ENCODE measurements at regions not wholly inside any gene's neighbourhood (a gene's known extent, or its start where the extent isn't known, plus 50 kb on each side); places are given as distances from the start of the nearest gene placed in this dataset.
"Not testable (repeated sequence)": the region's sequence is repeated elsewhere in the genome, so short reads cannot be mapped to it uniquely, and the experiment has no call there.

DNA sequence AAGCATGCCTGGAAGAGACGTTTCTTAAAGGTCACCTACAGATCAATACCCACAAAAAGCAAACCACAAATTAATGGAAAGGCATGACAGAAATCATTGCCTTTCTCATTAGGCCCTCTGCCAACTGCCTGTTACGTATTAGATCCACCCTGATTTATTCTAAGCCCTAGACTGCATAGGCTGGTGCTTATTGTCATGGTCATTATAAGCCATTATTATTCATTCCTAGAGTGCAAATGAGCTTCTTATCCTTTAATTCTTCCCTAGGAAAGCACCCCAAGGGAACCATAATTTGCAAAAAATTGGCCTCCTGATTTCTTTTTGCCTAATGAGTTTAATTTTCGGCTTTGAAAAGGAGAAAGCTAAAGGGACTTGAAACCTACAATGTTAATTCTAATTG lies 184.2 kb upstream of the GPRIN3 start:
- DNase-seq = peak; percentile 36

DNA sequence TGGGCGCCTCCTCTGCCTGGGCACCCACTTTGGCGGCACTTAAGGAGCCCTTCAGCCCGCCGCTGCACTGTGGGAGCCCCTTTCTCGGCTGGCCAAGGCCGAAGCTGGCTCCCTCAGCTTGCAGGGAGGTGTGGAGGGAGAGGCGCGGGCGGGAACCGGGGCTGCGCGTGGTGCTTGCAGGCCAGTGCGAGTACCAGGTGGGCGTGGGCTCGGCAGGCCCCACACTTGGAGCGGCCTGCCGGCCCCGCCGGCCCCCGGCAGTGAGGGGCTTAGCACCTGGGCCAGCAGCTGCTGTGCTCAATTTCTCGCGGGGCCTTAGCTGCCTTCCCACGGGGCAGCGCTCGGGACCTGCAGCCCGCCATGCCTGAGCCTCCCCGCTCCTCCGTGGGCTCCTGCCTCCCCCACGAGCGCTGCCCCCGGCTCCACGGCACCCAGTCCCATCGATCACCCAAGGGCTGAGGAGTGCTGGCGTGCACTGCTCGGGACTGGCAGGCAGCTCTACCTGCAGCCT lies 182.4 kb upstream of the GPRIN3 start:
- DNase-seq = not testable (repeated sequence)

DNA sequence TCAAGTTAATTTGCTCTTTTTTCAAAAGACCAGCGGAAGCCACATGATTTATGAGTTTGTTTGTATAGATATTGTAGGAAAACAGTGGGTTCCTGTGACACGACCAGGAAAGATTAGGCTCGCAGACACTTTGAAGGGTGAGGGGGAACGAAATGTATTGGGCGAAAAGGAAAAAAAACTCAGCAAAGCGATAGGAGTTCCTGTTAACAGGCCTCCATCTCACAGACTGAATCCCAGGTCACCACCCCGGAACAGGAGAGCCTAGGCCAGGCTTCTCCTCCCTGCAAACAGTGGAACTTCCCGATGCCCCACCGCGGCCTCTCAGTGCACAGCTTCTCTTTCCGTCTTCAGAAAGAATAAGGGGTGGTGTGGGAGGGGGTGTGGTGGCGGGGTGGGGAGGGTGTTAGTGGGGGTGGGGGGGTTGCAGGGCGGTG lies 181.8 kb upstream of the GPRIN3 start:
- no peak for DNase-seq

DNA sequence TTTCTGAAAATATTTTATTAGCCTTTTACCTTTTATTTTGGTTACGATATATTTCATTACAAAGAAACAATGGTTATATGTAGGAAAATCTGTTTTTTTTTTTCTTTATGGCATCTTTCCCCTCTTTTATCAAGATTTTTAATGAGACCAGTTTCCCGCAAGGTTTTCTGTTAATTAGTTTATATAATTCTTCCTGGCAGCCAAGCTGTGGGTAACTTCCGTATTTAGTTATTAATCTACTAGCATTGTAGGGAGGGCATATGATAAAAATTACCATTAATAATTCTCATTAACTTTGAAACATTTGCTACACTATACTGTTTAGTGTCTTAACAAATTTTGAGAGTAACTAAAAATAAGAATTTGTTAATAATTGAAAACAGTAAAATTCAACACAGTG lies 181.1 kb upstream of the GPRIN3 start:
- DNase-seq = no peak

DNA sequence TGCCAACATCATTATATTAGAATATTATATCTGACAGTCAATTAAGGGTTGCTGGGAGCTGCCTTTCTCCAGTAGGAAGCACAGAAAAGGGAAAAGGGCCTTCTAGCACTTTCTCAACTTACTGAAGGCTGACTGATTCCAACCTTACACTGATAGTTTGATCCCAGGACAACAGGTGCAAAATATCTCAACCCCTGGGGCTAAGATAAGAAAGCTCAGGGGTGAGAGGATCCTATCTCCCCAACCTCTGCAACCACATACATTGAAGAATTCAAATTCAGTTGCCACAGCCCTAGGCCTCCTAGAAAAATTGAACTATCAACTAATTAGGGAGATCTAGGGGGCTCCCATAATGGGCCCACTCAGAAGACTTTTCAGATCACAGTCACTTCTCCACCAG lies 179.1 kb upstream of the GPRIN3 start:
- no peak for DNase-seq

- peak; percentile 5 for DNase-seq
Observed at GRCh38 chr4:89486042-89486441, 178.4 kb upstream of the GPRIN3 start.

GRCh38 chr4:89483833-89484232 lies 176.2 kb upstream of the GPRIN3 start:
- no peak for DNase-seq

DNA sequence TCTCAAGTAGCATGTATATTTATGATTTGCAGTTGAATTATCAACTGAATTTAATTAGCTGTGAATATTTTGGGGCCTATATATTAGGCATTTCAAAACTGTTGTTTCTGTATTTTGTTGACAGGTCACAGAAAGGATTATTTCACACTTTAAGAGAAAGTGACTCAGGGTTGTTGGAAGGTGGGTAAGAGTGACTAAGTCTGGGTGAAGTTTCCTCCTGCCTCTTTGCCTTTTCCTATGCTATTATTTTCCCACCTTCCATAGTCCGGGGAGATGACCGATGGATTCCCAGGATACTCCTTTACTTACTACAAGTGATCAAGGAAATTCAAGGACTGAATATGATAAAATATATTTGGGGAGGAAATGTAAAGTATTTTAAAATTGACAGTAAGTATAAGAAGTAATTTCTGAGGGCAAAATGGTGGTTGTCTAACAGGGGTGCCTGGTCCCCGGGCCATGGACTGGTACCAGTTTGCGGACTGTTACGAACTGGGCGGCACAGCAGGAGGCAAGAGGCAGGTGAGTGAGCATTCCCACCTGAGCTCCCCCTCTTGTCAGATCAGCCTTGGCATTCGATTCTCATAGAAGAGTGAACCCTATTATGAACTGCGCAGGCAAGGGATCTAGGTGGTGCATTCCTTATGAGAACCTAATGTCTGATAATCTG lies 175.5 kb upstream of the GPRIN3 start:
- DNase-seq = no peak

GRCh38 chr4:89482251-89482650 lies 174.7 kb upstream of the GPRIN3 start:
- peak; percentile 28 for DNase-seq

DNA sequence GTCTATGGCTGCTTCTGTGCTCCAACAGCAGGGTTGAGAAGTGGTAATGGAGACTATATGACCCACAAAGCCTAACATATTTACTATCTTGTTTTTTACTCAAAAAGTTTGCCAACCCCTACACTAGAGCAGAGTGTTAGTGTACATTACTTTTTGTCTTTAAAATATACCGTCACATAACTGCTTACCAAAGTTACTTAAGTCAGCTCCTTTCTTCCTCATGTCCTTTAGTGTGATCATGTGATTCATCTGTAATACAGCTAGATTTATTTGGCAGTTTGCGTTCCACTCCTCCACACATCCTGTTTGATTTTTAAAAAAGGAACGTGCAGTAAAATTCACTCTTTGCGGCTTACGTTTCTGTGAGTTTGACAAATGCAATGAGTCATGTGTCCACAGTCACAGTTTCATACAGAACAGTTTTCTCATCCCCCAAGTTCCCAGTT lies 162.4 kb upstream of the GPRIN3 start:
- no peak for DNase-seq

DNA sequence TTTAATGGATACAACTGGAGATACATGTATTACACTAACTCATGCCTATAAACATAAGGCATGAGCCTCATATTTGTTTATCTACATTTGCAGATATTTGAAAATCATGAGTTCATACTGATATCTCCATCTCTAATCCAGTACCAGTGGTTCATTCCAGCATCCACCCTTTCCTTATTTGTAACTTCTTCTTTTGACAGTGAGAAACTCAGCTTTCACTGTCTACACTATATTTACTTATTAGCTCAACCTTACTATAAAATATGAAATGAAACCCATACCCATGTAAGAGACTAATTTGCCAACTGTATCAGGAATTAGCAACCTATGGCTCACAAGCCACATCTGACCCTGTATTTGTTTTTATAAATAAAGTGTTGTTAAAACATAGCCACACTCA lies 161.9 kb upstream of the GPRIN3 start:
- no peak for DNase-seq

DNA sequence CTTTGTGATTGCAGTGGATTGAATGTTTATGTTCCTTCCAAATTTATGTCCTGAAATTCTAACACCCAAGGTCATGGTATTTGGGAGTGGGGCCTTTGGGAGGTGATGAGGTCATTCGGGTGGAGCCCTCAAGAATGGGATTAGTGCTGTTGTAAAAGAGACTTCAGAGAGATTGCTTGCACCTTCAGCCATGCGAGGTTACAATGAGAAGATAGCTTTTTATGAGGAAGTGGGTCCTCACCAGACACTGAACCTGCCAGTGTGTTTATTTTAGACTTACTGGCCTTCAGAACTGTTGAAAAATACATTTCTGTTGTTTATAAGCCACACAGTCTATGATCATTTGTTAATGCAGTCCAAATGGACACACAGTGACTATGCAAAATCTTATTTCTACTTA lies 161.0 kb upstream of the GPRIN3 start:
- no peak for DNase-seq

DNA sequence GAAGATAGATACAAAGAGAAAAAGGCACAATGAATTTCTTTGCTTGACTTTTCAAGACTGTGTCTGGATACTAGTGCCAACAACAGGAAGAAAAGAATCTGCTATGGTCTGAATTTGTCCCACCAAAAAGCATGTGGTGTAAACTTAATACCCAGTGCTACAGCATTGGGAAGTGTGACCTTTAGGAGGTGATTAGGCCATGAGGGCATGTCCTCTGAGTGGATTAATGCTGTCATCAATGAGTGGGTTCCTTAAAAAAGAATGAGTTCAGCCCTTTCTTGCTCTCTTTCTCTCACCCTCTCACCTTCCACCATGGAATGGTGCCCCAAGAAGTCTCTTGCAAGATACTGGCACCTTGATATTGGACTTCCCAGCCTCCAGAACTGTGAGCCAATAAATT lies 155.7 kb upstream of the GPRIN3 start:
- DNase-seq = no peak

- DNase-seq = no peak
Observed at GRCh38 chr4:89447543-89447942, 139.9 kb upstream of the GPRIN3 start.

GRCh38 chr4:89446193-89446592 lies 138.6 kb upstream of the GPRIN3 start:
- DNase-seq = no peak

DNA sequence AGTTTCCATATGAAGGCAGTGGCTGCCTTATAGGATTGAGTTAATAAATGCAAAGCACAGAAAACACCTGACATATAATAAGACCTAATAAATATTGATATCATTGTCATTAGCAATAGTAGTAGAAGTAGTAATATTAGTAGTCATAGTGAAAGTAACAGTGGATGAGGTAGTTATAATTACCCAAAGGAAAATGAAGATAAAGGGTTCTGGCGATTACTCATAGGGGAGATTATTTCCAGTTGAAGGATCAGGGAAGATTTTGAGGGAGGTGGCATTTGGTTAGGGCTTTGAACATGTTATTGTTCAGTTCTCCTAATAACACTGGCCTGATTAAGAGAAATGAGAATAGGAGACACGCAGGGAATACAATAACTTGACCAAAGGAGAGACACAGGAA lies 131.9 kb upstream of the GPRIN3 start:
- no peak for DNase-seq

GRCh38 chr4:89438102-89438831 lies 130.7 kb upstream of the GPRIN3 start:
- no peak for DNase-seq

DNA sequence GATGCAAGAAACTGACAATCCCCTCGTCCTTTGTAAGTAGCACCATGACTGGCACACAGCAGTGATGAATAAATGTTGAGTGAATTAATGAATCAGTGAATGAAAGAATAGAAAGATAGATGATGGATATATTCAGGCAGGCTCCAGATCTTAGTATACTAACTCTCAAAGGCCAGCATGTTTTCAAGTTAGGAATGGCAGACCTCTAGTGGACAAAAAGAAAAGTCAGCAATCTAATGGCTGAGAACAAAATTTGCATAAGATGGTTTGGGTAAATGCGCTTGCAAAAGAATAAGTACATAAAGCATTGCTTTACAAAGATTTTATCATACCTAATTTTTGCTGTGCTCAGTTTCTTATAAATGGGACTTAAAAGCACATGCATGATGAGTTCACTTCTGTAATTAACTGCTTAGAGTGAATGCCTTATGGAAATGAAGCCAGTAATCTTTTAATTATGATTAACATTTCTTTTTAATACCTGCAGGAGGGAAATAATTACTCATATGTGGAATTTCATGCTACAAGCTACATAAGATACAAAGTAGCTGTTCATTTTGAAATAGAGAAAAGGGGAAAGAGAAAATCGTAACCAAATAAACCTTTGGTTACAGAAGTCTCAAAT lies 126.9 kb upstream of the GPRIN3 start:
- peak; percentile 51 for DNase-seq

GRCh38 chr4:89427782-89428181 lies 120.2 kb upstream of the GPRIN3 start:
- no peak for DNase-seq

DNA sequence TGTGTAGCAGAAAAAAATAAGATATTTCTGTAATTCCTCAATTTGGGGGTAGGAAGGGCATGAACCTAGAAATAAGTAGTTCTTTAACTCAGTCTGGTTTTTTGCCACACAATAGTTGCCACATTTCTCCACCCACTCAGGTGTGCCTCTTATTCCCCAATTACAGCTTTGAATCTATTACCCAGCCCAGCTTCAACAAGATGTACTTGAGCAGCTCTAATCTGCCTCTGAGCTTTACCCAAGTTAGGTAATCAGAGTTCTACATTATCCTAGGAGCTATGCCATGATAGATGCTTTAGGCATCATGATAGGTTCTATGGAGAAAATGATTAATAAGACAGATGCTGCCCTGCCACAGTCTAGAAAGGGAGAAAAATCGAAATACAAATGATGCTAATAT lies 117.4 kb upstream of the GPRIN3 start:
- DNase-seq = no peak

- DNase-seq = no peak
Observed at GRCh38 chr4:89422441-89422990, 114.9 kb upstream of the GPRIN3 start.

DNA sequence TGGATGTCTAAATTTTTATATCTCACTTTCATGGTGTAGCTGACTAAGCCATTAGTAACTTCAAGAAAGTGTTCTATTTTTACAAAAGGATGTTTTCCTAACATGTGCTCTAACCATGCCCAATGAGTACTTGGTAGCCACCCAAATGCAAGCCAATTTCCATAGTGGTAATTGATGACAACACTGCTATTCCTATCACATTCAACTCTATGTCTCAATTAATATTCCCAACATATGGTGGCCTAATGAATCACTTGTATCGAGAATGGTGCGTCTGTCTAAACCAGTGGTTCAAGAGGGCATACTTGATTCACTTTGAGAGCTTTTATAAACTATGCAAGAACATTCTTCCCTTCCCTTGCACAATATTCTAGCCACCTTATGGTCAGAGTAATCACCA lies 112.9 kb upstream of the GPRIN3 start:
- DNase-seq = no peak

GRCh38 chr4:89419111-89419695 lies 111.6 kb upstream of the GPRIN3 start:
- DNase-seq = no peak

Measured in NCI-H1105 treated with DMSO at 0.1 percent for 48 hours (cell line).